GM18907 (cell line): ENCODE measurements at regions not wholly inside any gene's neighbourhood (a gene's known extent, or its start where the extent isn't known, plus 50 kb on each side); places are given as distances from the start of the nearest gene placed in this dataset.
"Not testable (repeated sequence)": the region's sequence is repeated elsewhere in the genome, so short reads cannot be mapped to it uniquely, and the experiment has no call there.

Experiments
- ATAC-seq: cut with Tn5 transposase; IDR thresholded peaks from one replicate; pipeline ENCODE4 v1.9.1; 2021; ENCODE audit warnings: mild to moderate bottlenecking, moderate library complexity; ENCODE audit not compliant: unreplicated experiment

DNA sequence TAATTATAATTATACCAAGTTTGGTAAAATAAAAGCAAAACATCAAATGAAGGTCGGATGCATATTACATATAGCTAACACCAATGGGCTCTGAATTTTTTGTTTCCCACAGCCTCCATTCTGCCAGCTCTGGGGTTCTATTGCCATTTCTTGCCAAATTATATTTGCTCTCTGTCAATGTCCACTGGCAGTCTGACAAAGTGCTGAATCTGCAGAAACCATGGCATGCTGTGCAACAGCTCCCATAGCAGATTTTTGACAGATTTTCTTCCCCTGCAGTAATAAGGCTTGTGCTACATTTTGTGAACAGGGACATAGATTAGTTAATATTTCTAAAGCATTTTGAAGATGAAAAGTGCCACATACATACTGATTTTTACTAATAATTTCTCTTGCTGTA, 1102.1 kb downstream of the DIAPH3 start:
- ATAC-seq, result no peak

DNA sequence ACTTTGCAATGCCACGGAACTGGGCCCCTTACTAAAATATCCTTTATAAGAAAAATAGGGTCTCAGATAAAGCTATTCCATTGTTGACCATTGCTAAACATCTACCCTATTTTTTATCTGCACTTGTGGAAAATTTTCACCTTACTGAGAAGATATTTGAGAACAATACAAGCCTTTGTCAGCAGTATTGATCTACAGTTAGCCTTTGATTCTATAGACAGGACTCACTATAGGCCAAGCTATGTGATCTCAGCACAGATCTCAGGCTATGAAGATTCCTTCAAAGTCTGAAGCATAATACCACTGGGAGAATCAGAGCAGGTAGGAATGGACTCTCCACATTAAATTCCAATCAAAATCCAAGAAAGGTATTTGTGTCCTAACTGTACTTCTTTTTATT, 1099.7 kb downstream of the DIAPH3 start:
- ATAC-seq, result no peak

DNA sequence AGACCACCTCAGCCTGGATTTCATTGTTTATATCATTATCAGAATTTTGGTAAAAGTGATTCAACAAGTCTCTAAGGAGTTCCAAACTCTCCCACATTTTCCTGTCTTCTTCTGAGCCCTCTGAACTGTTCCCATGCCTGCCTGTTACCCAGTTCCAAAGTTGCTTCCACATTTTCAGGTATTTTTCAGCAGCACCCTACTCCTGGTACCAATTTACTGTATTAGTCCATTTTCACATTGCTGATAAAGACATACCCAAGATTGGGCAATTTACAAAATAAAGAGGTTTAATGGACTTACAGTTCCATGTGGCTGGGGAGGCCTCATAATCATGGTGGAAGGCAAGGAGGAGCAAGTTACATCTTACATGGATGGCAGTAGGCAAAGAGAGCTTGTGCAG, 1087.3 kb downstream of the DIAPH3 start:
- ATAC-seq, result not testable (repeated sequence)

DNA sequence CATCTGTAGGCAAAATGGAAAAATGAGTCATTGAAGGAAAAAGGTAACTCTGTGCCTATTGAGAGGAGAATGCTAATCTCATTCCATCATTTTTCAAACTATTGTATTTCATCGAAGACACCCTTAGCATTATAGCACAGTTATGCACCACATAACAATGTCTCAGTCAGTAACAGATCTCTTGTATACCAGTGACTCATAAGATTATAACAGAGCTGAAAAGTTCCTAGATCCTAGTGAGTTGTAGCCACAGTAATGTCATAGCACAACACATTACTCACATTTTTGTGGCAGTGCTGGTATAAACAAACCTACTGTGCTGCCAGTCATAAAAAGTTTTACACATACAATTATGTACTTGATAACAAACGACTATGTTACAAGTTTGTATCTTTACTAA, 1077.6 kb downstream of the DIAPH3 start:
- ATAC-seq, result no peak

GRCh38 chr13:59088716-59089115, 1075.0 kb downstream of the DIAPH3 start:
- no peak for ATAC-seq

- no peak for ATAC-seq
These were observed 1069.5 kb downstream of the DIAPH3 start for GRCh38 chr13:59094181-59094580.

- no peak for ATAC-seq
These were observed 1064.3 kb downstream of the DIAPH3 start for GRCh38 chr13:59099182-59099974.

GRCh38 chr13:59103004-59103768, 1060.5 kb downstream of the DIAPH3 start:
- ATAC-seq, result no peak

GRCh38 chr13:59111751-59112171, 1052.0 kb downstream of the DIAPH3 start:
- no peak for ATAC-seq

DNA sequence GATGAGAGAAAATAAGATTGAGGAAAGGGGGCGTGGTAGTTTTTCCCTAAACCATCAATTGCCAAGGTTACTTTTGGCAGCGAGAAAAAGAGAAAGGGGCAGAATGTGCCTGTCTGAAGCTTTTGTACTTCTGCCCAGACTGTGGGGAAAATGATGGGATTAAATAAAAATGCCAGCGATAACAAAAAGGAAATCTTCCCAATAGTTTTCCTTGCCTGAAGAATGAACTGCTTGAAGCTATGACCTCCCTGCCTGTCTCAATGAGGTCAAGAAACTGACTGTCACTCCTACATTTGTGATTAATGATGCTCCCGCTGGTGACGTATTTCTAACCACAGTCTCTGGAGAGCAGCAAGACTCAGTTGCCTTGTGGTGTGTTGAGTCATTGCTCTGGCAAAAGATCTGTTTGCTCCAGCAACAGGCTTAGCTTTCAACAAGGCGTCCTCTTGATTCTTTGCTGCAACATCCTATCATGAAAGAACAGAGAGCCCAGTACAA, 1051.5 kb downstream of the DIAPH3 start:
- no peak for ATAC-seq

GRCh38 chr13:59119475-59119874, 1044.3 kb downstream of the DIAPH3 start:
- ATAC-seq, result no peak

- ATAC-seq, result no peak
These were observed 1043.4 kb downstream of the DIAPH3 start for GRCh38 chr13:59120297-59120843.

DNA sequence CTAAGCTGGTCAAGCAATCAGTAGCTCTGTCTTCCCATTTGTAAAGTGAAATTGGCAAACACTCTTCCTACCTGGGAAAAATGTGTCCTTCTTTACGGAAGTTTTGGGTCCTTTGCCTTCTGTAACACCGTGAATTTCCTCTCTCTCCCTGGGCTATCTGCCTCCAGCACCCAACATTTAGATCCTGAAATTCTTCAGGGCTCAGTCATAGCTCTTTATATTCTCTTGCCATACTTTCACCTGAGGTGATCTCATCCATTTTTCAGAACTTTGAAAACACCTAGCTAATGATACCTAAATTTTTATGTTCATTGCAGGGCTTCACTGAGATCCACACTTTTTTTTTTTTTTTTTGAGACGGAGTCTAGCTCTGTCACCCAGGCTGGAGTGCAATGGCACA, 1042.2 kb downstream of the DIAPH3 start:
- ATAC-seq, result no peak

- no peak for ATAC-seq
These were observed 1037.3 kb downstream of the DIAPH3 start for GRCh38 chr13:59126474-59126873.

DNA sequence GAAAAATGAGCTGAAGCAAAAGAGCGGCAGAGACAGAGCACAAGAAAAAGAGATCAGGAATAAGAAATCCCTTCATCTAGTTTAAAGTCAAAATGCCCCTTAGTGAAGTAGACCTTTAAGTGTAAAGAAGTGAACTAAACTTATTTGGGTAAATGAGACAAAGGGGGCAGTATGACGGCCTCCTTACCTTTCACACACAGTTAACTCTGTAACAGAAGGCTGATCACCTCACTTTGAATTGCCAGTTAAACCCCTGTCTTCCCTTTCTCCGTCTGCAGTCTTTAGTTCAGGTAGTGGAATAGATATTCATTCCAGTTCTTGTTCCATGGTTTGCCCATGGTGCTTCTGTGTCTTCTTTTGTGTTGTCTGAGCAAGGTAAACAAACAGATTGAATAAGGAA, 1029.8 kb downstream of the DIAPH3 start:
- no peak for ATAC-seq

DNA sequence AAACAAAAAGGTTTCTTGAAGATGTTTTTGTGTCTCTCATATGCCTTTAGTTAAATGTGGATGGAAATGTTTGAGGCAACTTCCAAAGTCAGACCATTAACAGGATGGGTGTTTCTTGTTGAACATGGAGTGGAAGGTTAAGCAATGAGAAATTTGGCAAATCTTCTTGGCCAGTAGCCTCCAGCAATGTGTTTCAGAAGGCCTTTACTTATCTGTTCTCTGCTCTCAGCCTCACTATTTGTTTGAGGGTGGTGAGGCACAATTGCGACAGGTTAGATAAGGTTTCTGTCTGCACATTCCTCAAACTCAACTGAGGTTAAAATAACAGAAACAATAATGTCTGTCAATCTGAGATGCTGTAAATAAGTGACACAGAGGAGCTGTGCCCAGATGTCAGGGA, 1019.0 kb downstream of the DIAPH3 start:
- no peak for ATAC-seq

DNA sequence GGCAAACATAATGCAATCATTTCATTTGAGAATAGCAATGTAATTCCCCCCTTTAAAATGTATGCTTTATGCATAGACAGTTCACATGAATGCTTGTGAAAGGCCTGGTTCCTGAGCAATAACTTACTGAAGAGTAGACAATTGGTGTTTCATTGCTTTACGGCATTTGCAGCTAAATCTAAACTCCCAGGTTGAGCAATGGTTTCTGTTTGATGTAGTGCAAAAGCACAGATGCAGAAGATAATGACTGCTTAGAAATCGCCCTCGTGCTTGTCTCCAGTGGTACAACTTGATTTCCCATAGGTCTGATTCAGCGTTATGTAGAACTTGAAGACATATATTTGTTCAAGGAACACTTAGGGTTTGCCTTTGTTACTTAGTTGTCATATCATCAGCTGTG, 1018.3 kb downstream of the DIAPH3 start:
- no peak for ATAC-seq

DNA sequence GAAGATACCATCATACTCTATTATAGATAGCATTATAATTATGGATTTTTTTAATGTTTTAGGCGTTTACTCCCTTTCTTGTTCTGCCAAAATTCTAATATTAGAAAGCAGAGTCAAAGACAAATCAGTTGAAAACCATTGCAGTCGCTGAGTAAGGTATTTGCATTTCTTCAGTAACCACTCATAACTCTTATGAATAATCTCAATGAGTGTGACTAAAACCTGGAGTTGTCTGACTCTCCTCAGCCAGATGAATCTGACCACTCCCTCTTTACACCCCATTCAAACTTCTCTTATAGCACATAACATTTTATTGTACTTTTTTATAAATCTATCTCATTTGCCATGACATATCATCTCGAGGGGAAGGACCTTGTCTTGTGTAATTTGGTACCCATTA, 1006.5 kb downstream of the DIAPH3 start:
- ATAC-seq, result no peak

GRCh38 chr13:59166174-59166573, 997.6 kb downstream of the DIAPH3 start:
- no peak for ATAC-seq

DNA sequence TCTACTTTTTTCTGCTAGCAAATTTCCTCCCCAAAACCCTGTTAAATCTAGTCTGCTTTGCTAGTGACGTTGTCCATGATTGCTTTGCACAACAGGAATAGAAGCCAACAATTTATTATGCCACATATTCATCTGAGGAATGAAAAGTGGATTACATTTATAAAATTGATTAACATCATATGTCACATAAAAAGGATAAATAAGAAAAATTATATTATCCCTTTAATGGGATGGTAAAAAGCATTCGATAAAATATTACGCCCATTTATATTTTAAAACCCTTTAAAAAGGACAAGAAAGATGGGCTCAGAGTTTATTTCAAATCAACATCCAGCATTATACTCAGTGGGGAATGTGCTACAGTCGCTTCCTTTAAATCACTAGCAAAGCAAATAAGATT, 991.7 kb downstream of the DIAPH3 start:
- no peak for ATAC-seq

DNA sequence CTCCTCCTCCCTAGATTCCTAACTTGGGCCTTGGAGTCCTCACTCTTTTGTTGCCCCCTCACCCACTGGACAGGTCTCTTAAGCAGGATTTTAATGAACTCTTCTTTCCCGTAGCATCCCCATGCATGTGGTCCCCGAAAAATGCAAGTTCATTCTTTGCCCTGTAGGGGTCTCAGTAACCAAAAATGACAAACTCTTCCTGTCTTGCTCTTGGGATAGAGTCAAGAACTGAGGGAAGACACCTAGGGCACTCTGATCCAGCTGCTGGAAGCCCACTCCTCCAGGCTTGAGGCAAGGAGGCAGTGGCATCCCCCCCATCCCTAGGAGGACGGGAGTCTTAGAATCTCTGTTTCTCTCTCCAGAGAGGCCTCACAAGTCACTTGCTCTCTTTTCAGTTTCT, 987.0 kb downstream of the DIAPH3 start:
- ATAC-seq, result no peak

GRCh38 chr13:59178344-59178743, 985.4 kb downstream of the DIAPH3 start:
- no peak for ATAC-seq
